ENCODE measurements at regions not wholly inside any gene's neighbourhood (a gene's known extent, or its start where the extent isn't known, plus 50 kb on each side); places are given as distances from the start of the nearest gene placed in this dataset.

GRCh38 chr12:88958946-88959345 lies 378.7 kb upstream of the KITLG start:
- no peaks in the 10 kb centered on the region for H3K4me1 ChIP-seq
- no peaks in the 10 kb centered on the region for H3K27me3 ChIP-seq
- no peaks in the 10 kb centered on the region for H3K36me3 ChIP-seq
- DNase-seq, result no peak
- no peak overlapping the region for H3K4me3 ChIP-seq (ENCODE audit: low read depth, low read length)
- no peaks in the 10 kb centered on the region for H3K9me3 ChIP-seq
- TF ChIP-seq, protein P1, sequence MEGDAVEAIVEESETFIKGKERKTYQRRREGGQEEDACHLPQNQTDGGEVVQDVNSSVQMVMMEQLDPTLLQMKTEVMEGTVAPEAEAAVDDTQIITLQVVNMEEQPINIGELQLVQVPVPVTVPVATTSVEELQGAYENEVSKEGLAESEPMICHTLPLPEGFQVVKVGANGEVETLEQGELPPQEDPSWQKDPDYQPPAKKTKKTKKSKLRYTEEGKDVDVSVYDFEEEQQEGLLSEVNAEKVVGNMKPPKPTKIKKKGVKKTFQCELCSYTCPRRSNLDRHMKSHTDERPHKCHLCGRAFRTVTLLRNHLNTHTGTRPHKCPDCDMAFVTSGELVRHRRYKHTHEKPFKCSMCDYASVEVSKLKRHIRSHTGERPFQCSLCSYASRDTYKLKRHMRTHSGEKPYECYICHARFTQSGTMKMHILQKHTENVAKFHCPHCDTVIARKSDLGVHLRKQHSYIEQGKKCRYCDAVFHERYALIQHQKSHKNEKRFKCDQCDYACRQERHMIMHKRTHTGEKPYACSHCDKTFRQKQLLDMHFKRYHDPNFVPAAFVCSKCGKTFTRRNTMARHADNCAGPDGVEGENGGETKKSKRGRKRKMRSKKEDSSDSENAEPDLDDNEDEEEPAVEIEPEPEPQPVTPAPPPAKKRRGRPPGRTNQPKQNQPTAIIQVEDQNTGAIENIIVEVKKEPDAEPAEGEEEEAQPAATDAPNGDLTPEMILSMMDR (IDR thresholded peaks at IDR 0.05; ENCODE audit: low read depth, low read length), result no peak

DNA sequence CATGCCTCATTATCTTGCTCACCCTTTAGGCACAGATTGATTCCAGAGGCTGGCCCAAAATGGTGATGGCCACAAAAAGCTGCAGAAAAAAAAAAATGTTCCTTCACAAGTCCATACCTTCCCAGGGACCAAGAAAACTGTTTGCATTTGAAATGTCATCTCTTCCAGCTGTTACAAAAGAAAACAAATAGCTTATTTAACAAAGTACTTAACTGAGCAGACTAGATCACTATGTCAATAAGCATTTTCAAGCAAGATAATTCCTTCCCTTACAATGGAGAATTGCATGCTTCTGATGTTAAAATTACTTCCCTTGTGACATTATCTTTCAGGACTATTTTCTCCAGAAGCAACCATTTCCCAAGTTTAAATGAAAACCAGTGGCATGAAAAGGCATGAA lies 377.9 kb upstream of the KITLG start:
- H3K4me3 ChIP-seq (ENCODE audit: low read depth, low read length), result no peak overlapping the region
- H3K27me3 ChIP-seq, result no peaks in the 10 kb centered on the region
- DNase-seq, result no peak
- H3K36me3 ChIP-seq, result no peaks in the 10 kb centered on the region
- TF ChIP-seq, protein P1 (IDR thresholded peaks at IDR 0.05; ENCODE audit: low read depth, low read length), result no peak
- H3K4me1 ChIP-seq, result no peaks in the 10 kb centered on the region
- H3K9me3 ChIP-seq, result no peaks in the 10 kb centered on the region

DNA sequence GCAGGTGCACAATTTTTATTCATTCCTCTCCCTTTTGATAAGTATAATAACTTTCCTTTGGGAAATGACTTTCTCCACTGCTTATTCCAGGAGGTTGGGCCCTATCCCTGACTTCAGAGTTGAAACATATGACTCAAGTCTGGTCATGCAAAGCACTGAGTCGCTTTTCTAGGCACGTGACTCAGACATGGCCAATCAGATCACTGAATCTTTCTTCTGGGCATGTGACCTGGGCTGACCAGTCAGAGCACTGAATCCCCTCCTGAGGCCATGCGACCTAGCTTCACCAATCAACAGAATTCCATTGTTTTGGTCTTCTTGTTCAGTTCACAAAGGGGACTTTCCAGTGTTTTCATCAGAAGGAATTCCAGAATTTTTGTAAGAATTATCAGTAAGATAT lies 377.1 kb upstream of the KITLG start:
- TF ChIP-seq, protein P1 (IDR thresholded peaks at IDR 0.05; ENCODE audit: low read depth, low read length), result no peak
- Histone ChIP-seq H3K4me1 (no peaks in the 10 kb centered on the region), H3K27me3 (no peaks in the 10 kb centered on the region), H3K9me3 (no peaks in the 10 kb centered on the region), H3K36me3 (no peaks in the 10 kb centered on the region), H3K4me3 (ENCODE audit: low read depth, low read length) (no peak overlapping the region)
- DNase-seq, result peak; percentile 22

DNA sequence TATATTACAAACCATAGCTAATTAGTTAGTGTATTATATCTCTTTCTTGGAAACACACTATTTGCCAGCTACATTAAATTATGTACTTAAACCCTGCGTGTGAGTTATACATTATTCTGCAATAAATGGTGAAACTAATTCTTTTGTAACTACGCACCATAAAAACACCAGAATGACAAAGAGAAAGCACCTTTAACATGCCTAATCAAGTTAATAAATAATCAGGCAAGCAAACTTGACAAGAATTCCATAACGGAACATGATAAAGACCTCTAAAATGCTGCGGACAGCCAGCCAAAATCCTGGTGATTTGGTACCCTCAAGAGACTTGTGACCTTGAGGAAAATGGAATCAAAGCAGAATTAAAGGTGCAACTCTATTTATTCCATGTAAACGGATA lies 375.3 kb upstream of the KITLG start:
- TF ChIP-seq, protein P1 (IDR thresholded peaks at IDR 0.05; ENCODE audit: low read depth, low read length), result no peak
- Histone ChIP-seq H3K4me1 (no peaks in the 10 kb centered on the region), H3K27me3 (no peaks in the 10 kb centered on the region), H3K9me3 (no peaks in the 10 kb centered on the region), H3K36me3 (no peaks in the 10 kb centered on the region), H3K4me3 (ENCODE audit: low read depth, low read length) (no peak overlapping the region)
- DNase-seq, result no peak

GRCh38 chr12:88953029-88953586 lies 372.8 kb upstream of the KITLG start:
- Histone ChIP-seq H3K9me3 (no peaks in the 10 kb centered on the region), H3K36me3 (no peaks in the 10 kb centered on the region), H3K4me3 (ENCODE audit: low read depth, low read length) (no peak overlapping the region), H3K27me3 (no peaks in the 10 kb centered on the region), H3K4me1 (no peaks in the 10 kb centered on the region)
- no peak for DNase-seq
- TF ChIP-seq, protein P1 (IDR thresholded peaks at IDR 0.05; ENCODE audit: low read depth, low read length), result no peak

DNA sequence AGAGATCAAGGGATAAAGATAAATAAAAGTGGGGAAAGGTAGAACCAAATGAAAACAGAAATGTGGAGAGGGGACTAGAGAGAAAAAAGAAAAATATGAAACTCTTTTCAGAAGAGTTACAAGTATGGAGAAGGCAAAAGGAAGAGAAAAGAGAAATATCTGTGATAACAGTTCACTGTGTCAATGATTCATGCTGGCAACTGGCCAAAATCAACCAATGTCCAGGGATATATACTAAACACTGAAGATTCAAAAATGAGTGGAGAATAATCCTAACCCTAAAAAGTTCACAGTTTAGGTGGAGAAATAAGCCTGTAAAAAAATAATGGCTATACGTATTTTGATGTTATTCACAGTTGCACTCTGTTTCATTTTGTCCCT lies 372.3 kb upstream of the KITLG start:
- peak; percentile 10 for DNase-seq
- Histone ChIP-seq H3K4me1 (no peaks in the 10 kb centered on the region), H3K36me3 (no peaks in the 10 kb centered on the region), H3K4me3 (ENCODE audit: low read depth, low read length) (no peak overlapping the region), H3K9me3 (no peaks in the 10 kb centered on the region), H3K27me3 (no peaks in the 10 kb centered on the region)
- TF ChIP-seq, protein P1 (IDR thresholded peaks at IDR 0.05; ENCODE audit: low read depth, low read length), result no peak
